B cell (primary cell): ENCODE measurements at regions not wholly inside any gene's neighbourhood (a gene's known extent, or its start where the extent isn't known, plus 50 kb on each side); places are given as distances from the start of the nearest gene placed in this dataset.

ENCODE experiments used
- ATAC-seq: fragments of 200-7000 bp; cut with Tn5 transposase; one replicate; pipeline ENCODE4 v1.10.0; 2021; ENCODE audit warnings: low read depth, mild to moderate bottlenecking, moderate number of reproducible peaks, moderate library complexity
- CTCF ChIA-PET: fragments of 350-600 bp; sonication (Branson Sonifier 250); formaldehyde crosslinking; loops from one replicate; lab custom pipeline; 2021; ENCODE audit warnings: antibody characterized with exemption, inconsistent platforms; lab: Charles Lee
- POLR2A ChIA-PET: fragments of 350-600 bp; sonication (Branson Sonifier 250); formaldehyde crosslinking; loops from one replicate; lab custom pipeline; 2021; ENCODE audit warnings: antibody characterized with exemption; lab: Charles Lee
- DNase-seq: peaks from one replicate; pipeline ENCODE4 v3.0.0; 2013
- H2AFZ ChIP-seq: 2 replicates; pipeline ENCODE4 v1.6.1; 2012; ENCODE audit warnings: mild to moderate bottlenecking, low read depth, low read length; ENCODE audit not compliant: insufficient read depth, poor library complexity, severe bottlenecking
- H3K27ac ChIP-seq, 2 donors: 1 replicate in 1 of 2; 2 replicates in 1 of 2; pipeline ENCODE4 v1.5.1; 2012 to 2013; ENCODE audit warnings: low read length in 2 of 2, mild to moderate bottlenecking in 2 of 2, moderate library complexity in 1 of 2
- H3K27me3 ChIP-seq, 4 experiments: fragments of 200-600 bp in 1 of 4; sonication (generic) in 1 of 4; replicated peaks in 1 of 4; 1 replicate in 2 of 4; 2 replicates in 2 of 4; pipeline versions ENCODE4 v1.6.1 to v1.7.0; 2013 to 2016; ENCODE audit warnings: low read length in 3 of 4, mild to moderate bottlenecking in 2 of 4, mixed read lengths in 1 of 4, moderate library complexity in 1 of 4; ENCODE audit not compliant: insufficient read depth in 4 of 4, control insufficient read depth in 3 of 4; ENCODE audit errors: control extremely low read depth in 1 of 4
- H3K36me3 ChIP-seq, 2 experiments: replicated peaks in 1 of 2; 1 replicate in 1 of 2; 2 replicates in 1 of 2; pipeline versions ENCODE4 v1.6.1 to v1.7.1; 2013; ENCODE audit warnings: low read length in 1 of 2; ENCODE audit not compliant: insufficient read depth in 2 of 2, control insufficient read depth in 1 of 2; ENCODE audit errors: control extremely low read depth in 1 of 2, extremely low read depth in 1 of 2
- H3K4me1 ChIP-seq, 2 donors: fragments of 200-600 bp in 1 of 2; sonication (generic) in 1 of 2; 1 replicate in 1 of 2; 2 replicates in 1 of 2; pipeline versions ENCODE4 v1.5.1 to v1.6.1; 2013 to 2017; ENCODE audit warnings: low read length in 2 of 2; ENCODE audit not compliant: control insufficient read depth in 2 of 2, insufficient read depth in 2 of 2
- H3K4me2 ChIP-seq: replicated peaks from 2 replicates; pipeline ENCODE3; 2012; ENCODE audit warnings: mild to moderate bottlenecking, low read depth, low read length; ENCODE audit not compliant: poor library complexity, severe bottlenecking
- H3K4me3 ChIP-seq, 5 experiments: fragments of 200-600 bp in 1 of 5; sonication (generic) in 1 of 5; 1 replicate in 3 of 5; 2 replicates in 2 of 5; pipeline versions ENCODE4 v1.5.1 to v1.7.0; 2011 to 2016; ENCODE audit warnings: low read length in 4 of 5, mild to moderate bottlenecking in 4 of 5, low read depth in 2 of 5, control low read depth in 1 of 5, moderate library complexity in 1 of 5; ENCODE audit not compliant: insufficient read depth in 1 of 5; ENCODE audit errors: control extremely low read depth in 1 of 5, extremely low read depth in 1 of 5
- H3K79me2 ChIP-seq: fragments of 200-600 bp; sonication (generic); one replicate; pipeline ENCODE4 v1.6.0; 2016; ENCODE audit warnings: low read length; ENCODE audit not compliant: control insufficient read depth, insufficient read depth
- H3K9ac ChIP-seq: fragments of 200-600 bp; sonication (generic); 2 replicates; pipeline ENCODE4 v1.6.1; 2017; ENCODE audit warnings: mild to moderate bottlenecking, low read length, moderate library complexity
- H3K9me3 ChIP-seq, 3 donors: one replicate each; pipeline versions ENCODE4 v1.6.1 to v1.7.1; 2013; ENCODE audit warnings: low read length in 2 of 3; ENCODE audit not compliant: control insufficient read depth in 2 of 3, insufficient read depth in 1 of 3; ENCODE audit errors: control extremely low read depth in 1 of 3
- H4K20me1 ChIP-seq: 2 replicates; pipeline ENCODE4 v1.6.0; 2012; ENCODE audit warnings: mild to moderate bottlenecking, low read length; ENCODE audit not compliant: insufficient read depth, control insufficient read depth, poor library complexity, severe bottlenecking
- H3K27ac Mint-ChIP-seq: one replicate; pipeline ENCODE4 v1.8.0; 2021; ENCODE audit warnings: mixed read lengths
- H3K27me3 Mint-ChIP-seq: one replicate; pipeline ENCODE4 v1.8.0; 2021; ENCODE audit warnings: mixed read lengths
- H3K4me1 Mint-ChIP-seq: one replicate; pipeline ENCODE4 v1.8.0; 2021; ENCODE audit warnings: mixed read lengths
- H3K4me3 Mint-ChIP-seq: one replicate; pipeline ENCODE4 v1.8.0; 2021; ENCODE audit warnings: mixed read lengths
- H3K9me3 Mint-ChIP-seq: one replicate; pipeline ENCODE4 v1.8.0; 2022; ENCODE audit warnings: mixed read lengths; ENCODE audit not compliant: insufficient read depth
- CTCF ChIP-seq: fragments of 200-600 bp; IDR thresholded peaks from one replicate; pipeline ENCODE4 v1.8.0; 2022; ENCODE audit warnings: antibody characterized with exemption, mild to moderate bottlenecking
- EZH2 ChIP-seq: IDR thresholded peaks from 2 replicates; pipeline ENCODE4 v1.6.1; 2012; ENCODE audit warnings: borderline replicate concordance, low read depth, mild to moderate bottlenecking, moderate library complexity, low read length; ENCODE audit not compliant: insufficient read depth, poor library complexity, severe bottlenecking
- WGBS: methylation state at CpG from one replicate; pipeline ENCODE4 v1.1.5; 2013; ENCODE audit warnings: missing lambda C conversion rate; ENCODE audit not compliant: insufficient coverage; 5-methylcytosine and 5-hydroxymethylcytosine counted together
- intact Hi-C: fragments of 100-400 bp; cut with micrococcal nuclease; formaldehyde crosslinking; loops from one replicate; pipeline ENCODE4 v1.10.0; 2022

DNA sequence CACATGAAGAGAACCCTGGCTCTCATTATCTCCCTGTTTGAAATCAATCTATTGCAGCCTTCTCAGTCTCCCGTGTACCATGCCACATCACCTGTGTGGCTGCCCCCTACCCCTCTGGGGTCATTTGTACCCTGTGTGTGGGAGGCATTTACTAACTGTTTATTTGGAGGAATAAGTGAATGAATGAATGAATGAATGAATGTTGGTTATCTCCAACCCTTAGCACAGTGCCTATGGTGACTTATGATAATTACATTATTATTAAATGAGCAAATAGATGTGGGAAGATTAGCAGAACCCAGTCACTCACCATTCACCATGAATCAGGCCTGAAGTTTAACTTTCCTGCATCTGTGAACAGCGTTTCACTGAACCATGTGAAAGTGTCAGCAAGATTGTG, 560.8 kb downstream of the MATN1 start:
- no peak overlapping the region for H3K27ac ChIP-seq
- H3K4me3 Mint-ChIP-seq: no peak overlapping the region
- peaks cover 24% of the 10 kb centered on the region for H3K27me3 Mint-ChIP-seq
- WGBS: no CpG with 5 or more reads among the region's 2 CpGs
- ChIA-PET CTCF (no interaction called here), POLR2A (no interaction called here)
- H3K9me3 ChIP-seq: no peaks in the 10 kb centered on the region
- TF ChIP-seq EZH2 (no peak), CTCF (no peak)
- H3K4me1 ChIP-seq: no peaks in the 10 kb centered on the region
- intact Hi-C loops: no loop called here
- no peaks in the 10 kb centered on the region for H3K4me1 Mint-ChIP-seq
- no peaks in the 10 kb centered on the region for H4K20me1 ChIP-seq
- no peaks in the 10 kb centered on the region for H3K79me2 ChIP-seq
- H3K27ac Mint-ChIP-seq: no peak overlapping the region
- H3K4me3 ChIP-seq: no peak overlapping the region
- no peak overlapping the region for H3K4me2 ChIP-seq
- DNase-seq (no peak), ATAC-seq (no peak)
- H2AFZ ChIP-seq: no peak overlapping the region
- no peak overlapping the region for H3K9ac ChIP-seq
- no peaks in the 10 kb centered on the region for H3K9me3 Mint-ChIP-seq
- no peaks in the 10 kb centered on the region for H3K36me3 ChIP-seq
- no peaks in the 10 kb centered on the region for H3K27me3 ChIP-seq

DNA sequence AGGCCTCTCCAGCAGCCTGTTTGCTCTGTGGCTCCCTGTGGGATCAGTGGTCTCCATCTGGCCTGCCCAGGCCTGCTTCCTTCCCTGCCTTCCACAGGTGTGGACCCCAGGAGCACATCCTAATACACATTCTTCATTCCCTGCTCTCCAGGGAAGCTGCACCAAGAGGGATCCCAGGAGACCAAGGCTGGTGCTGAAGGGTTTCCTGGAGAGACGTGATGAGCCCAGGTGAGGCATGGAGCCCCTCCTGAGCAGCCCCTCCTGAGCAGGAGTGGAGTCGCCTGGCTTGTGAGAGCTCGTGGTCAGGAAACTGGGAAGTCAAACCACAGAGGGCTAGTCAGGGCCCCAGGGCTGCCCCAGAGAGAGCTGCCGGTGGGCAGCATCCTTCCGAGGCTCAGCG, 561.4 kb downstream of the MATN1 start:
- ATAC-seq: no peak
- H3K27me3 Mint-ChIP-seq: peaks cover 28% of the 10 kb centered on the region
- H3K9me3 ChIP-seq: no peaks in the 10 kb centered on the region
- H2AFZ ChIP-seq: no peak overlapping the region
- H4K20me1 ChIP-seq: no peaks in the 10 kb centered on the region
- H3K79me2 ChIP-seq: no peaks in the 10 kb centered on the region
- WGBS: 37% methylated on average over 6 of the region's 6 CpGs
- H3K4me3 Mint-ChIP-seq: no peak overlapping the region
- DNase-seq: no peak
- no peaks in the 10 kb centered on the region for H3K27me3 ChIP-seq
- no peak overlapping the region for H3K27ac ChIP-seq
- CTCF ChIA-PET: no interaction called here
- no peaks in the 10 kb centered on the region for H3K36me3 ChIP-seq
- no peaks in the 10 kb centered on the region for H3K4me1 ChIP-seq
- no peak overlapping the region for H3K4me2 ChIP-seq
- POLR2A ChIA-PET: no interaction called here
- no peak overlapping the region for H3K27ac Mint-ChIP-seq
- no peaks in the 10 kb centered on the region for H3K9me3 Mint-ChIP-seq
- H3K9ac ChIP-seq: no peak overlapping the region
- TF ChIP-seq CTCF (no peak), EZH2 (no peak)
- no peaks in the 10 kb centered on the region for H3K4me1 Mint-ChIP-seq
- intact Hi-C loops: no loop called here
- no peak overlapping the region for H3K4me3 ChIP-seq
